NT2/D1 (cell line): ENCODE measurements at regions not wholly inside any gene's neighbourhood (a gene's known extent, or its start where the extent isn't known, plus 50 kb on each side); places are given as distances from the start of the nearest gene placed in this dataset.

Experiments used
- SUZ12 ChIP-seq: IDR thresholded peaks from 2 replicates; pipeline ENCODE4 v1.6.1; 2011; ENCODE audit not compliant: insufficient read length, insufficient read depth; ENCODE audit errors: extremely low read depth
- YY1 ChIP-seq: IDR thresholded peaks from 2 replicates; pipeline ENCODE4 v1.6.1; 2011; ENCODE audit not compliant: insufficient read length, insufficient read depth
- ZNF274 ChIP-seq: IDR thresholded peaks from 2 replicates; pipeline ENCODE4 v1.6.1; 2011; ENCODE audit warnings: mild to moderate bottlenecking, low read depth, low read length

DNA sequence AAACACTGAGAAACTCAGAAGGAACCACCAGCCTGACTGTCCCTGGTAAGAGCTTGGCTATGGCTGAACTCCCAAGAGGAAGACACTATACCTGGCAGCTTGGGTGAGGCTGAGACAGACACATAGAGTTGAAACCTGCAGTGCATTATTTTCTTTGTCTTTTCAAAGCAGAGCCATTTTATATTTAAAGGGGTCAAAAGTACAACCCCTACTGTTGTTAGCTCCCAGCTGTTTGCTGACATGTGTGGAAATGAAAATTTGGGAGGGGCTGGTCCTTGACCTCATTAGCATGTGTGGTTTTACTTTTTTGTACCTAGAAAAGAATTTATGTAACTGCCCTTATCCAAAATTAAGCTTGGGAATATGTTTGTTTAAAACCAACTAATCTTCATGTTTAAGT, 309.0 kb downstream of the RPRM start:
- TF ChIP-seq YY1 = no peak
- TF ChIP-seq ZNF274 = no peak
- no peak for TF ChIP-seq SUZ12
